ENCODE measurements at regions not wholly inside any gene's neighbourhood (a gene's known extent, or its start where the extent isn't known, plus 50 kb on each side); places are given as distances from the start of the nearest gene placed in this dataset.

DNA sequence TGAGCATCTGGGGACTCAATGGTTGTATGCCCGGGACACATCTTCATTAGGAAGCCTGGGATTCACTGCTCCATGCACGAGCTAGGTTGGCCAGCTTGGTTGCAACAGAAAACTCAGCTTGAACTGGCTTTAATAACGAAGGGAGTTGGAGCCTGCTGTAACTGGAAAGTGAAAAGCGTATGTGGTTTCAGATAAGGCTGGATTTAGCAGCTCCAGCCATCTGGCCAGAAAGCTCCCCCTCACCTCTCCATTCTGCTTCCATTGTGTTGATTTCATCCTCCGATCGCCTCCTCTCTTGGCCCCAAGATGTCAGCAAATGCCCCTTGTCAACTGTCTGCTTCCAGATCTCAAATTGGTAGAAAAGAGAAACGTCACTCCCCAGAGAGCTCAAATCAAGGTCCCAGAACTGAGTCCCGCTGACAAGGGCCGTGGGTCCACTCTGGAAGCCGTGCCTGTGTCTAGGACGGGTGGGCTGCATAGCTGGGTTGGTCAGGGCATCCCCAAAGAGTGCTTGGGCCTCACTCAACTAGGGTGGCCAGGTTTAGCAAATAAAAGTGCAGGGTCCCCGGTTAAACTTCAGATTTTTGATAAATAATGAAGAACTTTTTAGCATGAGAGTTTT is 117.0 kb upstream of the PMEPA1 start:
- TF ChIP-seq CTCF (IDR thresholded peaks at IDR 0.05; ENCODE audit: low read depth, low read length) (no peak), EZH2phosphoT487 (IDR thresholded peaks at IDR 0.05; ENCODE audit: low read depth) (no peak)
